ENCODE measurements at regions not wholly inside any gene's neighbourhood (a gene's known extent, or its start where the extent isn't known, plus 50 kb on each side); places are given as distances from the start of the nearest gene placed in this dataset.

- 89 to 92% methylated on average over 5 of the region's 8 CpGs for WGBS, 2 experiments (ENCODE audit: insufficient coverage in 2 of 2)
- Histone ChIP-seq H3K4me1 (ENCODE audit: control insufficient read depth, insufficient read depth, low read length, poor library complexity, severe bottlenecking) (no peaks in the 10 kb centered on the region), H3K27ac (ENCODE audit: low read depth, low read length, severe bottlenecking) (no peak overlapping the region), H3K4me3 (ENCODE audit: extremely low read depth, insufficient read depth, low read length, poor library complexity, severe bottlenecking) (no peak overlapping the region), H3K9me3 (ENCODE audit: control insufficient read depth, low read length) (no peaks in the 10 kb centered on the region), H3K36me3 (ENCODE audit: control insufficient read depth, insufficient read depth, low read length) (no peaks in the 10 kb centered on the region)
These were observed 92.3 kb downstream of the BLID start for GRCh38 chr11:122023614-122024250.

GRCh38 chr11:122022646-122023045, 93.4 kb downstream of the BLID start:
- WGBS, 2 experiments (ENCODE audit: insufficient coverage in 2 of 2), result no CpG with 5 or more reads among the region's 6 CpGs
- Histone ChIP-seq H3K4me1 (ENCODE audit: control insufficient read depth, insufficient read depth, low read length, poor library complexity, severe bottlenecking) (no peaks in the 10 kb centered on the region), H3K9me3 (ENCODE audit: control insufficient read depth, low read length) (no peaks in the 10 kb centered on the region), H3K36me3 (ENCODE audit: control insufficient read depth, insufficient read depth, low read length) (no peaks in the 10 kb centered on the region), H3K27ac (ENCODE audit: low read depth, low read length, severe bottlenecking) (no peak overlapping the region), H3K4me3 (ENCODE audit: extremely low read depth, insufficient read depth, low read length, poor library complexity, severe bottlenecking) (no peak overlapping the region)

DNA sequence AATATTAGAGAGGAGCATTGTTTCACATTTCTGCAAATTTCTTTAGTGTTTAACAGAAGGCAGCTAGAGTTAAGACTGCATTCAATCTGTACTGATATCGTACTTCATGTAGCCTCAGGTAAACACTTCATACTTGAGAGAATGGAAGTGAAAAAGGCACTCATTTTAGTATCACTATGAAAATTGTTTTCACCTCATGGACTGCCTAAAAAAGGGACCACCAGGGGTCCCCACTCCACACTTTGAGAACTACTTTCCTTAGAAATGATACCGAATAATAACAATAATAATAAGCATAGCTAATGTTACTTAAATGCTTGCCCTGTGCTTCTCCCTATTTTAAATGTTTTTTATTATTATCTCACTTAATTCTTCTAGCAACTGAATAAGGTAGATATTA, 95.1 kb downstream of the BLID start:
- no peak overlapping the region for H3K27ac ChIP-seq (ENCODE audit: low read depth, low read length, severe bottlenecking)
- no peaks in the 10 kb centered on the region for H3K4me1 ChIP-seq (ENCODE audit: control insufficient read depth, insufficient read depth, low read length, poor library complexity, severe bottlenecking)
- no peaks in the 10 kb centered on the region for H3K9me3 ChIP-seq (ENCODE audit: control insufficient read depth, low read length)
- 83% methylated on average over 1 of the region's 2 CpGs; no CpG with 5 or more reads in 1 of the 2 experiments for WGBS, 2 experiments (ENCODE audit: insufficient coverage in 2 of 2)
- H3K4me3 ChIP-seq (ENCODE audit: extremely low read depth, insufficient read depth, low read length, poor library complexity, severe bottlenecking), result no peak overlapping the region
- H3K36me3 ChIP-seq (ENCODE audit: control insufficient read depth, insufficient read depth, low read length), result no peaks in the 10 kb centered on the region

- WGBS, 2 experiments (ENCODE audit: insufficient coverage in 2 of 2), result 100% methylated on average over 1 of the region's 3 CpGs; no CpG with 5 or more reads in 1 of the 2 experiments
These were observed 95.9 kb downstream of the BLID start for GRCh38 chr11:122019908-122020694.

GRCh38 chr11:122007601-122008071, 108.4 kb downstream of the BLID start:
- no peaks in the 10 kb centered on the region for H3K9me3 ChIP-seq (ENCODE audit: control insufficient read depth, low read length)
- no peak overlapping the region for H3K4me3 ChIP-seq (ENCODE audit: extremely low read depth, insufficient read depth, low read length, poor library complexity, severe bottlenecking)
- H3K36me3 ChIP-seq (ENCODE audit: control insufficient read depth, insufficient read depth, low read length), result no peaks in the 10 kb centered on the region
- H3K27ac ChIP-seq (ENCODE audit: low read depth, low read length, severe bottlenecking), result no peak overlapping the region
- no peaks in the 10 kb centered on the region for H3K4me1 ChIP-seq (ENCODE audit: control insufficient read depth, insufficient read depth, low read length, poor library complexity, severe bottlenecking)
- WGBS, 2 experiments (ENCODE audit: insufficient coverage in 2 of 2), result 77 to 90% methylated on average over 4 of the region's 4 CpGs

More at GRCh38 chr11:122019908-122020694, 95.9 kb downstream of the BLID start:
- H3K27ac ChIP-seq (ENCODE audit: low read depth, low read length, severe bottlenecking), result no peak overlapping the region
- H3K4me1 ChIP-seq (ENCODE audit: control insufficient read depth, insufficient read depth, low read length, poor library complexity, severe bottlenecking), result no peaks in the 10 kb centered on the region
- H3K9me3 ChIP-seq (ENCODE audit: control insufficient read depth, low read length), result no peaks in the 10 kb centered on the region
- H3K4me3 ChIP-seq (ENCODE audit: extremely low read depth, insufficient read depth, low read length, poor library complexity, severe bottlenecking), result no peak overlapping the region
- H3K36me3 ChIP-seq (ENCODE audit: control insufficient read depth, insufficient read depth, low read length), result no peaks in the 10 kb centered on the region

GRCh38 chr11:122004446-122004845, 111.6 kb downstream of the BLID start:
- H3K4me3 ChIP-seq (ENCODE audit: extremely low read depth, insufficient read depth, low read length, poor library complexity, severe bottlenecking), result no peak overlapping the region
- no peaks in the 10 kb centered on the region for H3K36me3 ChIP-seq (ENCODE audit: control insufficient read depth, insufficient read depth, low read length)
- no peaks in the 10 kb centered on the region for H3K9me3 ChIP-seq (ENCODE audit: control insufficient read depth, low read length)
- no peak overlapping the region for H3K27ac ChIP-seq (ENCODE audit: low read depth, low read length, severe bottlenecking)
- WGBS, 2 experiments (ENCODE audit: insufficient coverage in 2 of 2), result 100% methylated on average over 1 of the region's 1 CpG
- H3K4me1 ChIP-seq (ENCODE audit: control insufficient read depth, insufficient read depth, low read length, poor library complexity, severe bottlenecking), result no peaks in the 10 kb centered on the region

GRCh38 chr11:122002926-122003325, 113.1 kb downstream of the BLID start:
- Histone ChIP-seq H3K4me1 (ENCODE audit: control insufficient read depth, insufficient read depth, low read length, poor library complexity, severe bottlenecking) (no peaks in the 10 kb centered on the region), H3K36me3 (ENCODE audit: control insufficient read depth, insufficient read depth, low read length) (no peaks in the 10 kb centered on the region), H3K4me3 (ENCODE audit: extremely low read depth, insufficient read depth, low read length, poor library complexity, severe bottlenecking) (no peak overlapping the region), H3K27ac (ENCODE audit: low read depth, low read length, severe bottlenecking) (no peak overlapping the region), H3K9me3 (ENCODE audit: control insufficient read depth, low read length) (no peaks in the 10 kb centered on the region)
- WGBS, 2 experiments (ENCODE audit: insufficient coverage in 2 of 2), result no CpG with 5 or more reads among the region's 1 CpG

DNA sequence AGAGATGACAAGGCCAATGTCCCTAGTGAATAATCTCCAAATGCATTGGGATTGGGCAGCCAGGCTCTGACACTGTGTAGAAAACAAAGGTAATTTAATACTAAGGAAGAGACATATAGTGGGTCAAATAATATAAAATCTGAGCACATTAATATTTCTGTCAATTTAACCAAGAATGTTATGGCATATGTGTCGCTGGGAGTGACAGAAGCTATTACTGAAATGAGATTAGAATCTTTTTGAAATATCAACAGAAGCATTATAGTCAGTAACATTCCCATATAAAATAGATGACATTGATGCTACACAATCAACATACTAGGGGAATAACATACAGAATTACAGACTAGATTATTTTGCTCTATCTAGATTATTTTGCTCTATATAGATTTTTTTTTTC, 114.0 kb downstream of the BLID start:
- H3K27ac ChIP-seq (ENCODE audit: low read depth, low read length, severe bottlenecking), result no peak overlapping the region
- no CpG with 5 or more reads among the region's 1 CpG for WGBS, 2 experiments (ENCODE audit: insufficient coverage in 2 of 2)
- H3K9me3 ChIP-seq (ENCODE audit: control insufficient read depth, low read length), result no peaks in the 10 kb centered on the region
- H3K4me1 ChIP-seq (ENCODE audit: control insufficient read depth, insufficient read depth, low read length, poor library complexity, severe bottlenecking), result no peaks in the 10 kb centered on the region
- no peaks in the 10 kb centered on the region for H3K36me3 ChIP-seq (ENCODE audit: control insufficient read depth, insufficient read depth, low read length)
- H3K4me3 ChIP-seq (ENCODE audit: extremely low read depth, insufficient read depth, low read length, poor library complexity, severe bottlenecking), result no peak overlapping the region

- no peak overlapping the region for H3K4me3 ChIP-seq (ENCODE audit: extremely low read depth, insufficient read depth, low read length, poor library complexity, severe bottlenecking)
- no peaks in the 10 kb centered on the region for H3K4me1 ChIP-seq (ENCODE audit: control insufficient read depth, insufficient read depth, low read length, poor library complexity, severe bottlenecking)
- H3K27ac ChIP-seq (ENCODE audit: low read depth, low read length, severe bottlenecking), result no peak overlapping the region
- H3K36me3 ChIP-seq (ENCODE audit: control insufficient read depth, insufficient read depth, low read length), result no peaks in the 10 kb centered on the region
- no CpG with 5 or more reads among the region's 2 CpGs for WGBS, 2 experiments (ENCODE audit: insufficient coverage in 2 of 2)
- no peaks in the 10 kb centered on the region for H3K9me3 ChIP-seq (ENCODE audit: control insufficient read depth, low read length)
These were observed 116.4 kb downstream of the BLID start for GRCh38 chr11:121999651-122000050.

DNA sequence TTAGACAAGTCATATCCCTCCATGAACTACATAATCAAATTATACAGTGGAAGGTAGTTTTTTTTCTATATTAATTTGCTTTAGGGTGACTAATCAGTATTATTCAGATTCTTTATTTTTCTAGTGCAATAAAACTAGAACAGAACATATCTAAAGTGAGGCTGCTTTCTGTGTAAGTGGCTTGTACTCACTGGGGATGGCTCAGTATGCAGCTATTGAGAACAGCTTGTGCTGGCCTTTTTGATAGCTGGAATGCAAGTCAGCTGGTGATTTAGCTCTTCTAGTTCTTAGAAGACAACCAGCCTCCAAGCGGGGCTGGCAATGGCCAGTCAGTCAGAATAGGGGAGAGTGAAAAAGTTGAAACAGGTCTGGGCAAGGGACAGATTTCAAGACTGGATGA, 119.4 kb downstream of the BLID start:
- 83% methylated on average over 1 of the region's 1 CpG; no CpG with 5 or more reads in 1 of the 2 experiments for WGBS, 2 experiments (ENCODE audit: insufficient coverage in 2 of 2)
- no peak overlapping the region for H3K27ac ChIP-seq (ENCODE audit: low read depth, low read length, severe bottlenecking)
- no peaks in the 10 kb centered on the region for H3K36me3 ChIP-seq (ENCODE audit: control insufficient read depth, insufficient read depth, low read length)
- no peaks in the 10 kb centered on the region for H3K4me1 ChIP-seq (ENCODE audit: control insufficient read depth, insufficient read depth, low read length, poor library complexity, severe bottlenecking)
- no peak overlapping the region for H3K4me3 ChIP-seq (ENCODE audit: extremely low read depth, insufficient read depth, low read length, poor library complexity, severe bottlenecking)
- H3K9me3 ChIP-seq (ENCODE audit: control insufficient read depth, low read length), result no peaks in the 10 kb centered on the region

DNA sequence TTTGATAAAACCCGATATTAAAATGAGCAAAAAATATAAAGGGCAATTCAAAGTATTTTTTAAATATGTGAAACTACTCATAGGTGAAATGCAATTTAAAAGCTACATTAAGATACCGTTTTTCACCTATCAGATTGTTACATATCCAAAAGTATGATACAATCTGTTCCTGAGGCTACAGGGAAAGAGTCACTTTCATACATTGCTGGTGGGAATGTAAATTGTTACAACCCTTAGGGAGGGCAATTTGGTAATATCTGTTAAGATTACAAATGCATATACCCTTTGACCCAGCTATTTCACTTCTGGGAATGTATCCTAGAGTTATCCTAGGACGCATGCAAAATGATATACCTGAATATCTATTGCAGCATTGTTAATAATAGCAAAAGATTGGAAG, 132.1 kb downstream of the BLID start:
- no peak overlapping the region for H3K4me3 ChIP-seq (ENCODE audit: extremely low read depth, insufficient read depth, low read length, poor library complexity, severe bottlenecking)
- no peaks in the 10 kb centered on the region for H3K9me3 ChIP-seq (ENCODE audit: control insufficient read depth, low read length)
- H3K4me1 ChIP-seq (ENCODE audit: control insufficient read depth, insufficient read depth, low read length, poor library complexity, severe bottlenecking), result no peaks in the 10 kb centered on the region
- no CpG with 5 or more reads among the region's 3 CpGs for WGBS, 2 experiments (ENCODE audit: insufficient coverage in 2 of 2)
- no peaks in the 10 kb centered on the region for H3K36me3 ChIP-seq (ENCODE audit: control insufficient read depth, insufficient read depth, low read length)
- H3K27ac ChIP-seq (ENCODE audit: low read depth, low read length, severe bottlenecking), result no peak overlapping the region
